H1 (cell line): ENCODE measurements at regions not wholly inside any gene's neighbourhood (a gene's known extent, or its start where the extent isn't known, plus 50 kb on each side); places are given as distances from the start of the nearest gene placed in this dataset.

Experiments used
- CTCF ChIP-seq, 3 experiments: IDR thresholded peaks; 1 replicate in 2 of 3; 2 replicates in 1 of 3; pipeline versions ENCODE4 v1.5.1 to v1.6.1; 2011; ENCODE audit warnings: low read length in 3 of 3, mild to moderate bottlenecking in 3 of 3, inconsistent platforms in 2 of 3, low read depth in 1 of 3, moderate library complexity in 1 of 3; ENCODE audit not compliant: insufficient read depth in 1 of 3; ENCODE audit errors: control extremely low read depth in 1 of 3
- EZH2 ChIP-seq: fragments of 200-600 bp; sonication (generic); IDR thresholded peaks from 2 replicates; pipeline ENCODE4 v1.7.1; 2012; ENCODE audit warnings: low read depth, mild to moderate bottlenecking, moderate library complexity, low read length, inconsistent platforms; ENCODE audit not compliant: severe bottlenecking
- KDM1A ChIP-seq: fragments of 200-600, 300-600 bp; sonication (generic); IDR thresholded peaks from 2 replicates; pipeline ENCODE4 v1.7.1; 2016; ENCODE audit warnings: mild to moderate bottlenecking, low read length, borderline replicate concordance
- POLR2AphosphoS5 ChIP-seq: IDR thresholded peaks from 2 replicates; pipeline ENCODE4 v1.6.1; 2011; ENCODE audit warnings: low read depth, low read length

GRCh38 chr3:77898621-77899020 is 858.7 kb downstream of the ROBO2 start:
- no peak for TF ChIP-seq KDM1A
- no peak for TF ChIP-seq CTCF (IDR thresholded peaks at IDR 0.05; ENCODE audit: control extremely low read depth in 1 of 3, insufficient read depth in 1 of 3, low read depth in 1 of 3, low read length in 3 of 3)
- TF ChIP-seq POLR2AphosphoS5 = no peak
- TF ChIP-seq EZH2 = no peak
